CD4-positive, alpha-beta T cell treated with Interleukin-6 at 100 ng/mL for 8 hours (primary cell): ENCODE measurements at regions not wholly inside any gene's neighbourhood (a gene's known extent, or its start where the extent isn't known, plus 50 kb on each side); places are given as distances from the start of the nearest gene placed in this dataset.
"Not testable (repeated sequence)": the region's sequence is repeated elsewhere in the genome, so short reads cannot be mapped to it uniquely, and the experiment has no call there.

ENCODE experiments used
- DNase-seq: peaks from one replicate; pipeline ENCODE4 v3.0.0-alpha.2; 2020; ENCODE audit warnings: mixed read lengths, low spot score

DNA sequence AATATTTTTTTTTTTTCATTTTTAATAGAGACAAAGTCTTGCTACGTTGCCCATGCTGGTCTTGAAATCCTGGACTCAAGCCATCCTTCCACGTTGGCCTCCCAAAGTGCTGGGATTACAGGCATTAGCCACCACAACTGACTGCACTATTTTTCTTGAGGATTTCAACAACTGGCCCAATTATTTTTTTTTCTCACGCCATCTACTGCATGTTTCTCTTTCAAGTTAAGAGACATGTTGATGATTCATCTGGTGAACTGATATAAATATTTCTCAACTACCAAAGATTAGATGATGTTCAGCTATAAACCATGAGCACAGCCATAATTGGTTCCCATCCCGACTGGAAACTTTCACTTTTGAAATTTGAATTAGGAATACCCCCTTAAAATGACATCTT is 688.4 kb upstream of the SYT4 start:
- DNase-seq: no peak

DNA sequence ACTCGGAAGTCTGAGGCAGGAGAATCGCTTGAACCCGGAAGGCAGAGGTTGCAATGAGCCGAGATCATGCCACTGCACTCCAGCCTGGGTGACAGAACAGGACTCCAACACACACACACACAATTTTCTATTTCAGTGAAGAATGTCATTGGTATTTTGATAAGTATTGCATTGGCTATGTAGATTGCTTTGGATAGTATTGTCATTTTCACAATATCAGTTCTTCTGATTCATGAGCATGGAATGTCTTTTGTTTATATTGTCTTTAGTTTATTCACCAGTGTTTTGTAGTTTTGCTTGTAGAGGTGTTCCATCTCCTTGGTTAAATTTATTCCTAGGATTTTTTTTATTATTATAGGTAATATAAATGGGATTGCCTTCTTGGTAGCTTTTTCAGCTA is 693.4 kb upstream of the SYT4 start:
- DNase-seq: no peak

DNA sequence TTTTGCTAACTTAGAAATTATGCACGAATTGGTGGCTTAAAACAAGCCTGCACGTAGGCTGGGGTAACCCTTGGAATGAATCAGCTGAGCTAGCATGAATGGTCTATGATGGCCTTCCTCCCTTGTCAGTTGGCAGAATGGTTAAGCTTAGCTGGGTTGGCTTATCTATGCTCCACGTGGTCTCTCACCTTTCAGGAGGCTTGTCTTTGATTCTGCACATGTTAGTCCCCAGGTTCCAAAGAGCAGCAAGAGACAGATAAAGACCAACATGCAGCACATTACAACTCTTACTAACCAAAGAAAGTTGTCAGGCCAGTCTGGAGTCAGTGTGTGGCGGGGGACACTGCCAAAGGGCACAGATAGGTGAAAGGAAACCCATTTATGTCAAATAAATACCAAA is 700.9 kb upstream of the SYT4 start:
- DNase-seq: no peak

DNA sequence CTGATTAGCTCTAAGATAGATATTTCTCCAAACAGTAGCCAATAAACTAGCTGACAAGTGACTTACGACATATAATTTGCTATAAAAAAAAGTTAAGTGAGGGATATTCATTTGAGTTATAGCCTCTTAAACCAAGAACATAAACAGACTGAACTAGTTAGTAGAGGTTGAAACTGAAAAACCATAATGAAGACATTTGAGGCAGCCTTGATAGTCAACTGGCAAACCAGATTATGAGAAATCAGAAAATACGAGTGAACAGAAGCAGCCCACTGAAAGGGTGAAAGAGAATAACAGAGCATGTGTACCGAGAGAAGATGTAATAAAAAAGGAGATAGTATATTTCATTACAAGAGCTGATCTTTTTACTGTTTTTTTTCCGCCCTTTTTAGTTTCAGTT is 698.1 kb upstream of the SETBP1 start:
- no peak for DNase-seq

DNA sequence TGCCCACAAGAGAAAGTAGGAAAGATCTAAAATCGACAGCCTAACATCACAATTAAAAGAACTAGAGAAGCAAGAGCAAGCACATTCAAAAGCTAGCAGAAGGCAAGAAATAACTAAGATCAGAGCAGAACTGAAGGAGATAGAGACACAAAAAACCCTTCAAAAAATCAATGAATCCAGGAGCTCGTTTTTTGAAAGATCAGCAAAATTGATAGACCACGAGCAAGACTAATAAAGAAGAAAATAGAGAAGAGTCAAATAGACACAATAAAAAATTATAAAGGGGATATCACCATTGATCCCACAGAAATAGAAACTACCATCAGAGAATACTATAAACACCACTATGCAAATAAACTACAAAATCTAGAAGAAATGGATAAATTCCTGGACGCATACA is 693.6 kb upstream of the SETBP1 start:
- not testable (repeated sequence) for DNase-seq

DNA sequence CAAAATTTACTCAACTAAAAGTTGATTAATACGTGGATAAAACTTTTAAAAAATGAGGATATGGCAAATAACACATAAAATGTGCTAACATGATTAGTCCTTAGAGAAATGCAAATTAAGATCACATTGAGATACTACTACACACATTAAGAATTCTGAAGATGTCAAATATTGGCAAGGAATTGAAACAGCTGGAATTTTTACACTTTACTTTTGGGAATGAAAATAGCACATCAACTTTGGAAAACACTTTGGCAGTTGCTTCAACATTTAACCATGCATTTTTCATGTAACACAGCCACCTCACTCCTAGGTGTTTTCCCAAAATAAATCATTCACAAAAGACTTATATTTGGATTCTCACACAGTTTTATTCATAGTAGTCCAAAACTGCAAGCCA is 687.9 kb upstream of the SETBP1 start:
- DNase-seq: no peak

DNA sequence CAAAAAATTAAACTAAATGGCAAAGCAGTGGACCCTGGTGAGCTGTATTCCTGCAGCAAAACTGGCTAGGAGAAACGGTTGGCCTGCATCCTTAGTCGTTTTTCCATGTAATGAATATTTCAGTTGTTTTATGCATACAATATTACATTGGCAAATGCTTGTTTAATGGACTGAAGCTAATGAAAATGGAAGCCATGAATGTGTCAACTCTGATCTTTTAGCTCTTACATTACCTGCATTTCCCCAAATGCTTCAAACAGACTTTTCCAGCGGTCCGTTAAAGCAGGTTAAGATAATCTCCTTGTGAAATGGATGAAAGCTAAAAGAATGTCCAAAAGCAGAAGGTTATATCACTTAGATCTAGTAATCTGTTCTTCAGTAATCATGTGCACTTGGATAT is 686.3 kb upstream of the SETBP1 start:
- DNase-seq: no peak

DNA sequence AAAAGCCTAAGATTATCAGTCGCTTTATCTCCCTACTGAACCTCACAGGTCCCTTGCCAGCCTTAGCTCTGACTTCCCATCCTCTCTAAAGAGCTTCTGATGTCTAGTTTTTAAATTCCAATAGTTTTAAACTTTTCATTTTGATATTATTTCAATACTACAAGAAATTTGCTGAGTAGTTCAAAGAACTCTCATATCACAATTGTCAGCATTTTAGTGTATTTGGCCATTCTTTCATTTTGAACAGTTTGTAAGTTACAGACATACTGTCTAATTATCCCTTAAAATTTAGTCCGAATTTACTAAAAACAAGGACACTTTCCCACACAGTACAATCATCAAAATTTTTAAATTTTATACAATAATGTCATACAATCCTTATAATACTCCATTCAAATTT is 666.8 kb upstream of the SETBP1 start:
- no peak for DNase-seq

DNA sequence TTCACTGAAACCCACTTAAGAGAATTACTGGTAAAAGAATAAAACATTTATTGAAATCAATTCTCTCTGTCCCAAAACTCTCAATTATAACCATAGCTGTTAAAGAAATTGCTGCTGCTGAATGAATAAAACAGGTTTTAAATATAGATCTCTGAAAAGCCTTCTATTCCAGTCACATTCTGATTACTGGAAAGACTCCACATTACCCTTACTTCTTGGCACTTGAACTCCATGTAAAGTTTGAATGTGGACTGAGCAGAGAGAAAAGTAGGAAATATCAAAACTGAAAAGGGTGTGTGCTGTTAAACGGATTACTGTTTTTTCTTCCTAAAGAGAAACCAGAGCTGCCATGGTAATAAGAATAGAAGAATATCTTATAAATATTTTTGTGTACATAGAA is 655.3 kb upstream of the SETBP1 start:
- DNase-seq: no peak

DNA sequence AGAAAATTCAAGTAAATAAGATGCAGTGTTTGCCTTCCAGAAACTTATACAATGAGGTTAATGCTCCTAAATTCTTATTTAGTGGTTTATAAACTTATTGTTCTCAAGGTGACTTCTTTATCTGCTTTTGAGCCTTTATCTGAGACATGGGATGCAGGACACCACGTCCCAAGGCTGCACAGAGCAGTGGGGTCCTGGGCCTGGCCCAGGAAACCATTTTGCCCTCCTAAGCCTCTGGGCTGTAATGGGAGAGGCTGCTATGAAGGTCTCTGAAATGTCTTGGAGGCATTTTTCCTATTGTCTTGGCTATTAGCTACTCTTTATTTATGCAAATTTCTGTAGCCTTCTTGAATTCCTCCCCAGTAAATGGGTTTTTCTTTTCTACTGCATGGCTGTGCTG is 652.6 kb upstream of the SETBP1 start:
- no peak for DNase-seq

DNA sequence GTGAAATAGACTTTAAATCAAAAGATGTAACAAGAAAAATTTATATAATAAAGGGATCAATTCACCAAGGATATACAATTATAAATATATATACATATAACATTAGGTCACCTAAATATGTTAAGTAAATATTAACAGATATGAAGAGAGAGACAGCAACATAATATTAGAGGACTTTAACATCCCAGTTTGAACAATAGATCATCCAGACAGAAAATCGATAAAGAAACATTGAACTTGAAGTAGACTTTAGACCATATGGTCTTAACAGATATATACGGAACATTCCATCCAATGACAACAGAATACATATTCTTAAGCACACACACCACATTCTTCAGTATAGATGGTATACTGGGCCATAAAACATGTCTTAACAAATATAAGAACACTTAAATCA is 649.6 kb upstream of the SETBP1 start:
- DNase-seq: no peak

DNA sequence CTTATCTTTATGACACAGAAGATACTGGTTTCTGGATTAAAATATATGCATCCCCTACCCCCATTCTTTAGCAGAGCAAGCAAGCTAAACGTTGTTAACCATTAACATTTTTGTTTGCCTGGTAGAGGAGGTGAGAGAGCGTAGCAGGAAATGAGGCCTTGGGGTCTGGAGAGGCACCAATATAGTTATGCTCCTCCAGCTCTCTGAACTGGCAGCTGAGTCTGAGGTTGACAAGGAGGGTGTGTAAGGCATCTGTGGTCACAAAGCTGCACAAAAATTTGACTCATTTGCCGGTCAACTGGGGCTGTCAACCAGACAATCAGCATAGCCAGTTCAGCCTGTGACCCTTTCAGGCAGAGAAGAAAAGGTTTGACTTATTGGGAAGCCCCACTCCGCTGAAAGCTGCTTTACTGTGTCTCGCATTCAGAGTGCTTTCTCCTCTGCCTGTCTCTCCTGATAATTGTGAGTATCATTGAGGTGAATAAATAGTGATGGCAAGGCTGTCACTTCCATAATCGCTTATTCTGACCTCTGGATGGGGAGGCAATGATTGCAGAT is 647.5 kb upstream of the SETBP1 start:
- no peak for DNase-seq

DNA sequence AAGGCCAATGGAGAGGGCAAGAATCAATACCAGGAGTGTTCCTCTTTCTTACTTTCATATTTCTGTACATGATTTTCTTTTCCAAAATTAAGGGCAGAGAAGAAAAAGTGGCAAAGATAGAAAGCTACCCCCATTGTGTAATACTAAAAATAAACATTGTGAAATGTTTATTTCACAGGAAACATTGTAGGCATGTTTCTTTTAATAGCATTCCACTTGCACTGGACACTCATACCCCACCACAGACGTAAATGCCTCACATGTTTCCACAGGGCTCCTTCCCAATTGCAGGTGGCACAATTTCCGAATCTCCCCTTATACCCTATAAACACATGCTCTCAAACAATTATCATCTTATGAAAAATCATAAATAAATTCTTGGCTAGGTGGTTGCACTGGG is 645.1 kb upstream of the SETBP1 start:
- DNase-seq: no peak

DNA sequence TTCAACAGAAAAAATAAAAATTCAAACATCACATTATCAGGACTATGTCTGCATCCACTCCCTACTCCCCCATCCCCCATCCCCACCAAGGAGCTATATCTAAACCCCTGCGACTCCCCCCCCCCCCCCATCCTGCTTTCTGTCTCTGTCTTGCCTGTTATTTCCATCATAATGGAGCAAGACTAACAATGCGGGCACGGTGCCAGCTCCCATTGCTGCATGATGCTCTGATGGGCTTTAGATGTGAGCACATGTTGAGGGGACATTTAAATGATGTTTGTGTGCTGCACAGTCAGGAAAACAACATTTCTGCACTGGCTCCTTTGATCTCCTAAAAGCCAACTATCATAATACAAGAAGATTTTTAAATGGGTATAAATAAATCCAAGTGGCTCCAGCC is 644.2 kb upstream of the SETBP1 start:
- DNase-seq: no peak

DNA sequence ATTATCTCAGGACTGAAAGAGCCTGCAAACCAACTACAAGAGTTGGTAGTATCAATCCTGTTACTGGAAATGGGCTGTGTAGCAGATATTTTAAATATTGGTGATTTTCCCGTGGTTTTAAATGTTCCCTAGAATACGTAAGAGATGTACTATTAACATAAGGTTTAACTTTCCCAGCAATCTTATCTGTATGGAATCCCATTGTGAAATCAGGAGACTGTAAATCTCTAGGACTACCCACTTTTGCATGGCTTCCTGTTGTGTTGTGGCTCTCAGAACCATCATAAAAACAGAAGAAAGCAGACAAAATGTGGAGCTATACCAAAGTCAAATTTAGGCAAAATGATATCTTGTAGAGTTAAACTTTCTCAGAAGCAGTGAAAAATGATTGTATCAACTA is 641.5 kb upstream of the SETBP1 start:
- DNase-seq: no peak

DNA sequence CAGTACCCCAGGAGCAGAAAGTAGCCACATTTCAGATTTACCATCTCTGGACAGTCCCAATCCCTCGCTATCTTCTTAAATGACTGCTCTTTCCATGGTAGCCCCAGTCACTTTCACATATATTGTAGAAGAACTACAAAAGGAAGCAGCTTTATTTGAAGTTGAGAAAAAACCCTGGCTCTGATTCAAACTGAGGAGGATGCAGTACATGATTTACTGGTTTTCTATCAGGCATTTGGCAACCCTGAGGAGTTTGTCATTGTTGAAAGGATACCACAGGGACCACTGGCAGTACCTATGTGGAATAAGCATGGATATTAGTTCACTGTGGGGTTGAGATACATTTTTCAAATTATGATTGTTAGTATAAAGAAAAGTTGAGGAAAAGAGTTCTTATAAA is 640.9 kb upstream of the SETBP1 start:
- DNase-seq: no peak

DNA sequence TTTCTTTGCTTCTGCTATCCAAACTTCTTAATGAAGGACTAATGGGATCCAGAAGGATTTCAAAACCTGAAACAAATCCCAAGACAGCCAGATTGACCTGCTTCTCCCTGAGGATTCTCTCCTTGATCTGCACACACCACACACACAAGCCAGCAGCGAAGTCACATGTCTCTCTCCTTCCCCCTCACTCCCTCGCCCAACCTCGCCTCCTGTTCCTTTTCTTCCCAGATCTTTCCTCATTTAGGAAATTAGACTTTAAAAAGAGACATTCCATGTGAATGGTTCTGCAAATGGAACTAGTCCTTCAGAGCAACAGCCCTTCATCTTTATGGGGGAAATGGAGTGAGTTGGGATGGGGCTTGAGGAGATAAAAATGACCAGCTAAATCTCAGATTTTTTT is 639.1 kb upstream of the SETBP1 start:
- DNase-seq: no peak

DNA sequence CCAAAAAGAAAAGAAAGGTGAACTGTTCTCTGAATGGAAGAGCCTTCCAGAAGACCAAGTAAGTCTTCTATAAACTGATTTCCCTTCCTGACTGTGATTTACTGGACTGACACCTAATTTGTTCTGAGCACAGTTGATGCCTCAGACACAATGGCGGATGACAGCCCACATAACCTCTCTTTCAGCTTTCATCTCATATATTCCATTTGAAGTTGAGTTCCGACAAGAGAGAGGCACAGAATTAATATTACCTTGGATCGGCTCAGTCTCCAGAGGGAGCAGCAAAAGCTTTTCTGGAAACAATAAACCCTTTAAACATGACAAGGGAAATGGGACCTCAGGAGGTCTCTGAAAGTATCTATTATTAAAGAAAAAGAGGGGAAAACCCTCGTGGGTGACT is 638.7 kb upstream of the SETBP1 start:
- DNase-seq: no peak

DNA sequence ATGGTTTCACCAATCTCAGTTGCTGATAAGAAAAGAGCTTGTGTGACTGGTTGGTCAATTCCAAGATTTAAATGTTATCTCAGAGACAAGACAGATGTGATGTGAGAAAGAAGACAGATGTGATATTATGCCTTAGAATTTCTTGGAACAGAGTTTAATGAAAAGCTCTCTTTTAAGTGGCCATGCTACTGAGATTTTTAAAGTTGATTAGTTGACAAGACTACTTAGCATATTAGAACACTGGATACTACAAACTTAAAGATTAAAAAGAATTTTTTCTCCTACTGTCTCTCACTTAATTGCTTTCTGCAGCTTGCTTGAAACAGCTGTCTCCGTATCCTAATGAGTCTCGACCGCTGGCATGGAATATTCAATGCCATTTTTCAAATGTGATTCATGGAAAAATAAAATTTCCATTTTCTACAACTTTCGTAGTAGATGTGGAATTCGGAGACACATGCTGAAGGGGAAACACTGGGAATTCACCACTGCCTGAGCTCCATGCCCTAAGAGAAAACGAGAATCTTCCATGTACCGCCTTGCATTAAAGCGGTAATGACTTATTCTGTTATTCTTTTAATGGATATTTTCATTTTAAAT is 634.2 kb upstream of the SETBP1 start:
- no peak for DNase-seq

DNA sequence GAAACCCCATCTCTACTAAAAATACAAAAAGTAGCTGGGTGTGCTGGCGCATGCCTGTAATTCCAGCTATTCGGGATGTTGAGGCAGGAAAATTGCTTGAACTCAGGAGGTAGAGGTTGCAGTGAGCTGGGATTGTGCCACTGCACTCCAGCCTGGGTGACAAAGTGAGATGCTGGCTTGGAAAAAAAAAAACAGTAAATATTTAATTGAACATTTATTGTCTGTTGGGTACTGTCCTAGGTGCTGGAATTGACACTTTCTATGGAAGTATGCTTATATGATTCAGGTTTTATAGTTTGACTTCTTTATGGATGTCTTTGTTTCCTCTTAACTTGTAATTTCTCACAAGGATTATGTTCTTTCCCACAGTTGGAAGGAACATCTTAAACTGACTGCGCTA is 633.1 kb upstream of the SETBP1 start:
- DNase-seq: no peak

DNA sequence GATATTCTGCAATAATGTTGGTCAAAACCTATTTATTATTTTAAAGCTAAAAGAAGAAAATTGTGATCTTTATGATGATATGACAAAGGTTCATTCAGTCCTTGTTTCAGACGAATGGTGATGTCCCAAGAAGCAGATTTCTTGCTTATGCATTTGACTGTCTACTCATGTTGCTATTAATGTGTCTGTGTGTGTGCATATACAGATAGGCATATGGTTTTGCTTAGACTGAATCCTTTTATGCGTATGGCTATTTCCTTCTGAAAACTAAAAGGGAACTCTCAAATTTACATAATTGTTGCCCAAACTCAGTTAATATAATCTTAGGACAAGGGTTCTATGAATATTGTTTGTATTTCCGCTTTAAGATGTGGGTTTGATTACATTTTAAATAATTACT is 632.3 kb upstream of the SETBP1 start:
- DNase-seq: no peak

DNA sequence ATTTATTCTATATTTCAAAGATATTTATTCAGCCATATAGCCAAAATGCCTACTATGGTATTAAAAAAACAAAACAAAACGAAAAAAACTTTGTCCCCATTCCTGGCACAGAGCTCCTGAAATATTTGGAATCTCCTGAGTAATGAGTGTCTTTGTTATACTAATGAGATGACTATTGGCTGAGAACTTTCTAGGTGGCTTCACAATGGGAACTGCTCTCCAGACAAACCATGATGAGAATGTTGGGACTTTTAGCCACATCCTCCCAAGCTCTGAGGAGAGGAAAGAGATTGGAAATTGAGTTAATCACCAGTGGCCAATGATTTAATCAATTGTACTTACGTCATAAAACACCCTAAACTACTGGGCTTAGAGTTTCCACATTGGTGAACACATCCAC is 631.8 kb upstream of the SETBP1 start:
- DNase-seq: no peak

DNA sequence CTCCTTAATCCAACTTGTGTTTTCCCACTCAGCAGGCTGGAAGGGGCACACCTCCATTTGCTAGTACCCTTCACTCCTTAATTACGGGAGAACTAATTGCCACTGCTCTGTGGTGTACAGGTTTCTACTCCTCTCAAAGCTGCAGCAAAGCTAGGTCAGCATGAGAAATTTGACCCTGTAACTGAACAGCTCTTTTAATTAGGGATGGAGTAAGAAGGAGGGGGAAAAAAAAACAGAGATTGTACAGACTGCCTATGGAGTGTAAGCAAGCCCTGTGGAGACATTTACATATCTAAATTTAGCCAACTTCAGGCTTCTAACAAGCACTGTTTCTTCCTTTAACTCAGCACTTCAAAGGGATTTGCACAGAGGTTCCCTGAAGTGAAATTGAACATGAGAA is 629.7 kb upstream of the SETBP1 start:
- no peak for DNase-seq

DNA sequence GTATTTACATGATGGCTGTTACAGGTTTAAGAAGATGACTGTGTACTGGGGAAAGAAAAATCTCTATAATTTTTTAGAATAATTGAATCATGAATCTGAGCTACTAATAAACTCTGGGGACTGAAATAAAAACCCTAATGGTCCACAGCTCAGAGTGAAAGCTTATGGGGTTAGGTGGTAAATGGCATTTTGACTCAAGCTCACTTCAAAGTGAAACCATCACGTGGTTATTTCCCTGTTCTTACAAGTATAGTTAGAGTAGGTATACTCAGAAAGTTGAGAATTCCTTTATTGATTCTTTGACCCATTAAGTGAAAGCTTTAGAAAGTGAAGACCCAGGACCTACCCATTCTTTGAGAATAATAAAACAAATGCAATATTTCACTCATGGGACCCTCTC is 626.2 kb upstream of the SETBP1 start:
- DNase-seq: no peak

DNA sequence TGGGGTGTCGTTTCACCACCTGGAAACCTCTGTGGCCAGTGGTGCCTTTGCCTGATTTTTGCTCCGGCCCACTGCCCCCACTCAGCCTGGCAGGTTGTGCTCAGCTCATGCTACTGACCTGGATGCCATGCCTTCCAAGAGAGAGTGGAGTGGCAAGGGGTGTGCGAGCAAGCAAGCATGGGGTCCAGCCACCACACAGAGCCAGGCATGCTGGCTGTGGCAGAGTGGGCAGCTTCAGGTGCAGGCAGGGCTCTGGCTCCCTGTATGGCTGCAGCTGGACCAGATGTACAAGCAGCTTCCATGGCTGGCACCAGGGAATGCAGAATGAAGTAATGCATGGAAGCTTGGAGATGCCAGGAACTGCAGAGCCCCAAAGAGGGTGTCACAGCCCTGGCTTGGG is 620.5 kb upstream of the SETBP1 start:
- DNase-seq: no peak
